Sciatic nerve (tissue), 2 donors: ENCODE measurements at regions not wholly inside any gene's neighbourhood (a gene's known extent, or its start where the extent isn't known, plus 50 kb on each side); places are given as distances from the start of the nearest gene placed in this dataset.
"Not testable (repeated sequence)": the region's sequence is repeated elsewhere in the genome, so short reads cannot be mapped to it uniquely, and the experiment has no call there.

Experiments used
- ATAC-seq: fragments of 200-7000 bp; cut with Tn5 transposase; one replicate; pipeline ENCODE4 v1.9.1; 2020; ENCODE audit warnings: mild to moderate bottlenecking, moderate library complexity
- DNase-seq: peaks from one replicate; pipeline ENCODE4 v3.0.0-alpha.2; 2020; ENCODE audit warnings: low spot score
- intact Hi-C: fragments of 100-400 bp; cut with DNase I; formaldehyde crosslinking; loops from one replicate; pipeline ENCODE4 v1.14.2; 2022
- donor health status: DM: no; HTN: no; CAD: no.
- donor health status: DM: no; HTN: no; CAD: no.

- ATAC-seq, intact Hi-C loops, DNase-seq: not testable (repeated sequence)
These were observed 51.6 kb upstream of the MAP4K4 start for GRCh38 chr2:101645886-101646285.

GRCh38 chr2:101644842-101645383 is 52.6 kb upstream of the MAP4K4 start:
- DNase-seq: no peak
- intact Hi-C loops: no loop called here
- ATAC-seq: no peak

GRCh38 chr2:101643004-101643524 is 54.4 kb upstream of the MAP4K4 start:
- intact Hi-C loops: no loop called here
- ATAC-seq (no peak), DNase-seq (no peak)

GRCh38 chr2:101638817-101639605 is 58.5 kb upstream of the MAP4K4 start:
- no peak for ATAC-seq

GRCh38 chr2:101638181-101638711 is 59.3 kb upstream of the MAP4K4 start:
- intact Hi-C loops: no loop called here
- ATAC-seq: no peak
- DNase-seq: no peak

More at GRCh38 chr2:101638817-101639605, 58.5 kb upstream of the MAP4K4 start:
- intact Hi-C loops: no loop called here
- DNase-seq: no peak

GRCh38 chr2:101630224-101630949 is 67.1 kb upstream of the MAP4K4 start:
- DNase-seq (no peak), ATAC-seq (no peak)
- intact Hi-C loops: no loop called here

GRCh38 chr2:101628030-101628392 is 69.5 kb upstream of the MAP4K4 start:
- no peak for ATAC-seq
- intact Hi-C loops: no loop called here
- DNase-seq: no peak

GRCh38 chr2:101627285-101628029 is 70.0 kb upstream of the MAP4K4 start:
- ATAC-seq (no peak), DNase-seq (no peak)
- intact Hi-C loops: no loop called here

- ATAC-seq, DNase-seq, intact Hi-C loops: not testable (repeated sequence)
These were observed 71.7 kb upstream of the MAP4K4 start for GRCh38 chr2:101625814-101626213.

- DNase-seq (no peak), ATAC-seq (no peak)
- intact Hi-C loops: no loop called here
These were observed 72.1 kb upstream of the MAP4K4 start for GRCh38 chr2:101625387-101625786.

- no peak for DNase-seq
- ATAC-seq: no peak
- intact Hi-C loops: no loop called here
These were observed 72.7 kb upstream of the MAP4K4 start for GRCh38 chr2:101624706-101625332.

GRCh38 chr2:101623031-101623521 is 74.4 kb upstream of the MAP4K4 start:
- intact Hi-C loops: no loop called here
- peak; percentile 66 for ATAC-seq
- DNase-seq: no peak

- intact Hi-C loops: no loop called here
- no peak for ATAC-seq
- no peak for DNase-seq
These were observed 75.1 kb upstream of the MAP4K4 start for GRCh38 chr2:101622210-101623030.

GRCh38 chr2:101619191-101619591 is 78.3 kb upstream of the MAP4K4 start:
- DNase-seq: peak; percentile 73
- ATAC-seq: peak; percentile 68
- intact Hi-C loops: no loop called here

GRCh38 chr2:101617796-101618195 is 79.7 kb upstream of the MAP4K4 start:
- intact Hi-C loops: no loop called here
- ATAC-seq (no peak), DNase-seq (no peak)

- no peak for DNase-seq
- intact Hi-C loops: no loop called here
- ATAC-seq: no peak
These were observed 80.3 kb upstream of the MAP4K4 start for GRCh38 chr2:101617188-101617587.

- DNase-seq (no peak), ATAC-seq (no peak)
- intact Hi-C loops: no loop called here
These were observed 83.3 kb upstream of the MAP4K4 start for GRCh38 chr2:101614127-101614759.
